Frontal cortex (tissue), 3 donors: ENCODE measurements at regions not wholly inside any gene's neighbourhood (a gene's known extent, or its start where the extent isn't known, plus 50 kb on each side); places are given as distances from the start of the nearest gene placed in this dataset.
"Not testable (repeated sequence)": the region's sequence is repeated elsewhere in the genome, so short reads cannot be mapped to it uniquely, and the experiment has no call there.

Experiments
- DNase-seq, 2 donors: peaks; one replicate each; pipeline ENCODE4 v3.0.0; 2012; ENCODE audit warnings: low spot score in 2 of 2
- FAIRE-seq: peaks from 2 replicates; lab custom pipeline; 2012; peaks lifted over from hg19 to GRCh38; lab: Jason Lieb, UNC
- donor health status: control.
- donor health status: control.
- donor health status: control.

DNA sequence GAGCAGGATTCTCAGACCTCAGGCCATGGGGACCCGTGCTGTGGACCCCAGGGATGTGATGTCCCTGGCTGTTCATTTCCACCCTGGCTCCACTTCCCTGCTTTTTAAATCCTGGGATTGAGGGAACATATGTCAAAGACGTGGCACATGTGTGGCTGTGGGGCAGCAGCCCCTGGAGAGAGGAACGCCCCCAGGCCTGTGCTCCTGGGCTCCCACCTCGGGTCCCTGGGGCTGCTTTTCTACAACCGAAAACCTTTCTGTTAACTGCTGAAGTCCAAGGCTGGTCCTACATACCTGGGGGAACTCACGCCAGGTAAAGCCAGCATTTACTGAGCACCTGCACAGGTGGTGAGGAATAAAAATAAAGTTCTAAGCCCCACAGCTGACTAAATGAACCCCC lies 102.3 kb upstream of the FRMD1 start:
- FAIRE-seq (no peak), DNase-seq (no peak)

DNA sequence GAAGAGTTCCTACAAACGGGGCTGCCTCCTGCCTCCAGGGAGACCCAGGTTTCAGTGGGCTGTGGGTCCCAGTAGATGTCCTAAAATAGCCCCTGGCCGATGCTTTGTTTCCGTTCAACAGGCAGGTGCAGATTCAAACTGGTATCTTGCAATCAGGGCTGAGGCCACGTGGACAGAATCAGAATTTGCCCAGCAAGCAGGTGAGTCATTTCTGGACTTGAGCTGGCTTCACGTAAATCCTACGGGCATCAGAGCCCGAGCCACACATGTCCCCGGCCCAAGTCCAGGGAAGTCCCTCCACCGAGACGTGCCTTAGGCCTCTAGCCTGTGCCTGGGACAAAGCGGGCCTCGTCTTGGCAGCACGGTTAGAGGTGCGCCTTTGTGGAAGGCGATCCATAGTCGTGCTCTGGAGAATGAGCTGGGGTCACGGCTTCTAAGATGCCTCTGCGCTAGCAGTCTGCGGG lies 101.6 kb upstream of the FRMD1 start:
- FAIRE-seq = no peak
- no peak for DNase-seq

DNA sequence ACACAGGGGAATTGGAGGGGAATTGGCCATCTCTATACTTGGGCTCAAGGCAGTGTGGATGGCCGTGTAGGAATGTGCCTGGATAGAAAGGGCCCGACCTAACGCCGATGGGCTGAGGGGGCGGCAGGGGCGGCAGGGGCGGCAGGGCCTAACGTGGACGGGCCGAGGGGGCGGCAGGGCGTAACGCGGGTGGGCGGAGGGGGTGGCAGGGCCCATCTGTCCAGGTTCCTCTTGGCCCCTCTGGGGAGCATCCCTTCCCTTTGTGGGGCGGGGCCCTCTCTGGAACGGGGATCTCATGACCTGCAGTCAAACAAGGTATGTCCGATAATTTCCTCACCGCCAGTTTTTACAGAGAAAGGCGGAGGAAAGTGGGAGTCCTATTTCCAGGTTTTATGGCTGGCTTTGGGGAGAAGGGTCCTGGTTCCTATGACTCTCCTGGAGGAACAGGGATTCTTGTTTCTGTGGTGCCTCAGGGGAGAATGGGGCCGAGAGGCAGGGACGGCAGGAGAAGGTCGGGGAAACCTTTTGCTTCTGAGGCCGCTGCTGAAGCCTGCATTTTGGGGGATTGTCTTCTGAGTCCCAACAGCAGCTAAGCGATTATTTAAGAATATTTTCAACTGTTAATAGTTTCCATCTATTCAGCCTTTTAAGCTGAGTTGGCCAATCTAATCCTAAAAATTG lies 100.8 kb upstream of the FRMD1 start:
- no peak for DNase-seq
- no peak for FAIRE-seq

DNA sequence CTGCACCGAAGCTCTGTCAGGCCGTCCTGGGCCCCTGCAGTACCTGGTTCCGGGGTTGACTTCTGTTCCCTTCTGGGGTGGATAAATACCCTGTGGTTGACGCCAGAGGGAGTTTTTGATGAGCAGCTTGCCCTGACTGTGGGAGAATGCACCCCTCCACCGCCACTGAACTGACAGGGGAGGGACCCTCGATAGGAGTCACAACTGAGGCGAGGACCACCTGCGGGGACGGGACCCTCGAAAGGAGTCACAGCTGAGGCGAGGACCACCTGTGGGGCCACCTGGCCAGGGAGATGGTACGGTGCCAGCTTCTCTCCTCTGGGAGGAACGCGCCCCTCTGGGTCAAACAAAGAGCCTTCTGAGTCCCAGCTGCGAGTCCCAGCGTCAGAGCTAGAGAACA lies 100.1 kb upstream of the FRMD1 start:
- FAIRE-seq (no peak), DNase-seq (no peak)

DNA sequence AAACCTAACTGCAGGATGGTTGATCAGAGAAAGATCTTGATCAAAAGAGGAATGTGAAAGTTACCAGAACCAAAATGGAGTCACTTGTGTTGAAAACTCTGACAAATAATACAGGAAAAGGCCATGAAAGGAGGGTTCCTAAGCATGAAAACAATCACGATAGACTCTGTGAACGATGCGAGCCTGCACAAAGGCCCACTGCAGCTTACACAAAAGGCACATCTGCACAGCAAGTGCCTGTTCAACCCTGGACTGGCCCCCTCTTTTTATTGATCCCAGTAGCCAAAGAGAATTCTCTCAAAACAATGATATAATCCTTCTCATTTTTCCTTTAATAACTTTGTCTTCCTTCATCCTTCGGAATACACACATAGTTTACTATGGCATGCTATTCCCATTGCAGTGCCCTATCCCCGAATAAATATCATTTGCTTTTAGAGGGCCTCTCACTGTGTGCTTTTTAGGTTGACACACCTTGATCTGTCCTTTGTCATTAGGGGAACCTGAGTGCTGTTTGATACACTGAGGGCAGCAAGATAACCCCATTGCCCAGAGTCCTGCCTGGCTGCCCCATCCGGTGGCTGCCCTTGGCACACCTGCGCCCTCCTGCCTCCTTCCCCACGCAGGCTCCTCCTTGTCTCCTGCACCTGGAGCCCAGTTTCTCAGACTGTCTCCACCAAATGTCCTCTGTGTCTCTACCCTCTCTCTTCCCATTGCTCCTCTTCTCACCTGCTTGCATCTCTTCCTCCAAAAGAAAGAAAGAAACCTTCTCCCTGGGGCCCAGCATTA lies 98.3 kb upstream of the FRMD1 start:
- FAIRE-seq (no peak), DNase-seq (no peak)

DNA sequence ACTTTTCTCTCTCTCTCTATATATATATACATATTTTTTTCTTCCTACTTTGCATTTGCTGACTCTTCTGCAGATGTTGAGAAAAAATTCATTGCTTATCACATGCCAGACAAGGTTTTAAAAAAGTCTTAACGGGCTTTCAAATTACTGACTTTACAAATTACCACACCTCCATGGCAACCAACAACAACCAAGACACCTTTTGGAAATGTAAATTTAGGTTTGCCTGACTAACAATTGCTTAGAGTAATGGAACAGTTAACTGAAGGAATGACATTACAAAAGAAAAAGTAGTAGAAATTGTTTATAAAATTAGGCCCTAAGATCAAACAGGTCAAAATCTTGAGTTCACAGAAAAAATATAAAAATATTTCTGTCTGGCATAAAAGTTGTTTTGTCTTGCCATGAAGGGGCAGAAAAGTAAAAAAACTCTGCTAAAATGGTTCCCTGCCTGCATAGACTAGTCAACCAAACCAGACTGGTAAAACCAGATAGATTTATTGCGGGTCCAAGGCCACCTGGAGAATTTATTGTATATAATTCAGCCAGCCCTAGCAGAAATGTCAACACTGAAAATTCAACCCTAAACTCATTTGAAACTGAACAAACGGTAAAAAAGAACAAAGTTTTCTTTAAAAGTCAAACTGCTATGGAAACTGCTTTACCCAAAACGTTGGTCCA lies 92.8 kb upstream of the FRMD1 start:
- DNase-seq (no peak), FAIRE-seq (no peak)

DNA sequence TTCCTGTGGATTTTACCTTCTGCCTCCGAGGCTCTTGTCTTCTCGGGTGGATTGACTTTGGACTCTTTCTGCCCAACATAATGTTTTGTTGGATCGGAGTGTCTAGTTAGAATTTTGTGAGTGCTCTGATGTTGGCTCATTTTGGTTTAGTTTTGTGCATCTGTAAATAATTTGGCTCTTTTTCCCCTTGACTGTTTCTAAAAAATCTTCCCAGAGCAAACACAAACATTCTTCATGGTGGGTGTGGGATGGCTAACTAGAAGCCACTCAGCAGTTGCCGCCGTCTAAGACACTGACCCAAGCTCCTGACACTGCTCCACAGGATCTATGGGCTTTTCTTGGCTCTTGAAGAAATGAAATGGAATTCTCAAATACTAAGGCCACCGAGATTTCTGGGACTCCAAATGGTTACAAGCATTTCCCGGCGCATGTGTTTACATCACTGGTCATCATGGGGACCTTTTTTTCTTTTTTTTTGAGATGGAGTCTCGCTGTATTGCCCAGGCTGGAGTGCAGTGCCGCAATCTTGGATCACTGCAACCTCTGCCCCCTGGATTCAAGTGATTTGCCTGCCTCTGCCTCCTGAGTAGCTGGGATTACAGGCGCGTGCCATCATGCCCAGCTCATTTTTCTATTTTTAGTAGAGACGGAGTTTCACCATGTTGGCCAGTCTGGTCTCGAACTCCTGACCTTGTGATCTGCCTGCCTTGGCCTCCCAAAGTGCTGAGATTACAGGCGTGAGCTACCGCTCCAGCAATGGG lies 92.0 kb upstream of the FRMD1 start:
- DNase-seq = no peak
- no peak for FAIRE-seq

DNA sequence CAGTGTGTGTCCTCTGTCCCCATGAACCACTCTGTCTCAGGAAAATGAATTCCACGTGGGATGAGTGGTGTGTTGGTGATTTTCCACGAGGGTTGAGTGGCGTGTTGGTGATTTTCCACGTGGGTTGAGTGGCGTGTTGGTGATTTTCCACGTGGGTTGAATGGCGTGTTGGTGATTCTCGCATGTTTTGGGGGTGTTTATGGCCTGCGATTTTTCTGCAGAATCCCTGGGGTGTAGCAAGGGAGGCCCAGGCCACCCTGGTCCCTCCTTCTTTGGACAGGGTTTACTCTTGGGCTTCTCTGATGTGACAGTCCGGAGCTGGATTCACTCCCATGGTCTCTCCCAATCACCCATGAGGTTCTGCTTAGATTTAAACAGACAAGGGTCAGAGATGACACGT lies 90.6 kb upstream of the FRMD1 start:
- DNase-seq = no peak
- no peak for FAIRE-seq

DNA sequence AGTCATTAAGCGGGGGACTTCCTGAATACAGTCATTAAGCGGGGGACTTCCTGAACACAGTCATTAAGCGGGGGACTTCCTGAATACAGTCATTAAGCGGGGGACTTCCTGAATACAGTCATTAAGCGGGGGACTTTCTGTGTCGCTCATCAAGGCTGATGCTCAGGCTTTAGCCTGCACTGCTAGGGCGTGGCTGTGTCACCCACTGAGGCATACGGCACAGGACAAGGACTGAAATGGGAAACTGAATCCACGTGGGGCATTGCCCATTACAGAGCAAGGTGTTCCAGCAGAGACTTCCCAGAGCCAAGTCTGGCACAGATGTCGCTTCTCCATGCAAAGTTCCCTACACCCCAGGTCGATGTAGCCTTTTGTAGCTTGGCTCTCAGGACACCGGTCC lies 89.9 kb upstream of the FRMD1 start:
- FAIRE-seq, DNase-seq: not testable (repeated sequence)

DNA sequence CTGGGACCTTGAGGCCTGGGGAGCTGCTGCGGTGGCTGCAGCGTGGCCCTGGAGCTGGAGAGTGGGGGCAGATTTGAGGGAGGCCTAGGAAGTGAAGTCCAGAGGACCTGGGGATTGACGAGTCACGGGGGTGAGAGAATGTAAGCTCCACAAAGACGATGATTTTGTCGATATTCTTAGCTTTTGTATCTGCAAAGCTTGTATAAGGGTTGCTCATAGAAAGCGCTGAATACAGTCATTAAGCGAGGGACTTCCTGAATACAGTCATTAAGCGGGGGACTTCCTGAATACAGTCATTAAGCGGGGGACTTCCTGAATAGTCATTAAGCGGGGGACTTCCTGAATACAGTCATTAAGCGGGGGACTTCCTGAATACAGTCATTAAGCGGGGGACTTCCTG lies 89.3 kb upstream of the FRMD1 start:
- not testable (repeated sequence) for FAIRE-seq, DNase-seq

DNA sequence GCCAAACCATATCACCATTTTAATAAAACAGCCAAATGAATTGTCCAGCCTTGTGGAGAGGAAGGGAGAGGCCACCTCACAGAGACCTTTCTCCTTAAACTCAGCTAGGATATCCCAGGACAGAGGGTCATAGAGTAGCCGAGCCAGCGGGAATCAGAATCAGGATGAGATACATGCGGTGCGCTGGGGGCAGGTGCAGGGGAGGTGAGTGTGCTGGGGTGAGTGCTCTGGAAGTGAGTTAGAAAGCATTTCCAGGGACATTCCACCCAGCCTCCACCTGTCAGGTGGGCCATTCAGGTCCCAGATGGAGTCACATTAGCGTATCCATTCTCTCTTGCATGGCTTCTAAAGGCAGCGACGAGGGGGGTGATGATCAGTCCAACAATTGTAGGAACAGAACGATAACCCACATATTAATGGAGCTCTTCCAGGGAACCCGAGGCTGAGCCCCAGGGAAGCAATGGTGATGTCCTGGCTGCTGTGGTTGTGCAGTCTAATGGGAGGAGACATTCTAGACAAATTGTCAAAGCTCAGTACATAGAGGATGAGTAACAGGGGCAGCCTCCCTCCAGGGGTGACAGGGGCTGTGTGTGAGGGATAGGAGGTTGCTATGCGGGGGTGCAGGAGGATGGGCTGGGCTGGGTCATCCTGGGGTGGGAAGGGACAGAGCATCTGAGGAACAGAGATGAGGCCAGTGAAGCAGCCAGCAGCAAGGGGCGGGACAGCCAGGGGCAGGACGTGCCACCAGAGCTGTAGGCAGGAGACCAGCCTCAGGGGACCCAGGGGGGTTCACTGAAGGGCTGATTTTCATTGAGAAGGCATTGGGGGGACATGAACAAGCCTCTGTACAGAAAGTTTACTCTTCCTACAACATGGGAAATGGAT lies 88.7 kb upstream of the FRMD1 start:
- DNase-seq (no peak), FAIRE-seq (no peak)

DNA sequence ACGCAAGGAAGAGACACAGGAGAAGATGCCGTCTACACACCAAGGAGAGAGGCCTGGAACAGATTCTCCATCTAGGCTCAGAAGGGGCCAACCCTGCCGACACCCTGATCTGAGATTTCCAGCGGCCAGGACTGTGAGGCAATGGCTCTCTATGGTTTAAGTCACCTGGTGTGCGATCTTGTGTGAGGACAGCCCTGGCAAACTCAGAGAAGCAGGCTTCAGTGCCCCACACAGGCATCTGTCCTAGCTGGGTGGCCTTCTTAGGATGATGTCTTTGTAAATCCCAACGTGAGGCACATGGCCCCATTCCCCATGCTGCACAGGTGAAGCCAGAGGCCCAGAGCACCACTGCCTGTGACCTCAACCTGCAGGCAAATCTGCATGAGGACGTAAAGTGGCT lies 87.6 kb upstream of the FRMD1 start:
- no peak for FAIRE-seq
- no peak for DNase-seq

DNA sequence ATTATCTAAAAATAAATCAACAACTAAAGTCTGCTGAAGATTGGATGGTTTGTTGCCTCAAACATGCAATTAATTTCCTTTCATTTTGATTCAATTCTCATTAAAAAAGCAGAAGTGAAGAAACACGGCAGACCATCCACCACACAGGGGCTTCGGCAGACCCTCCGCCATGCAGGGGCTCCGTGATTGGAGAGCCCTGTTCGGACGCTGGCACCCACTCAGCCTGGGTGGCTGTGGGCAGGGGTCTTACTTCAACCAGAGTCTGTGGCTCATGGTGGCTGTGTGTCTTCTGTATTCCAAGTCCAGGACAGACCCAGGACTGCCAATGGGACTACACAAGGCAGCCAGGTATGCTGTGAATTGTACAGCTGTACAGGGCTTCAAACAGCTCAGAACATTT lies 86.9 kb upstream of the FRMD1 start:
- no peak for DNase-seq
- no peak for FAIRE-seq

DNA sequence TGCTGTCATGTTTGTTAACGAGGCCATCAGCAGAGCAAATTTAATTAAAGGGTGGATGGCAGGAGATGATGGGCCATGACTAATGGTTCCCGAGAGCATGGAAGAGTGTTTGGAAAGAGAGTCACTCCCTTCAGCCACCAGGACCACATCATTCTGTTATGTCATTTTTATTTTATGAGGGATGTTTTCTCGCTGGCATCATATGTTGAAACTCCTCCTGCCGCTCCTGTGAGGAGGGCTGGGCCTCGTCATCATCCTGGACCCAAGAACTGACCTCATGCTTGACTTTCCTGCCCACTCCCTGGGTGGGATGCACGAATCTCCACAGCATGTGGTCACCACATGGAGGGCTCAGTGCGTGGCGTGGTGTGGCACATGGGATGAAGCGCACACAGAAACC lies 86.4 kb upstream of the FRMD1 start:
- no peak for DNase-seq
- FAIRE-seq = no peak

DNA sequence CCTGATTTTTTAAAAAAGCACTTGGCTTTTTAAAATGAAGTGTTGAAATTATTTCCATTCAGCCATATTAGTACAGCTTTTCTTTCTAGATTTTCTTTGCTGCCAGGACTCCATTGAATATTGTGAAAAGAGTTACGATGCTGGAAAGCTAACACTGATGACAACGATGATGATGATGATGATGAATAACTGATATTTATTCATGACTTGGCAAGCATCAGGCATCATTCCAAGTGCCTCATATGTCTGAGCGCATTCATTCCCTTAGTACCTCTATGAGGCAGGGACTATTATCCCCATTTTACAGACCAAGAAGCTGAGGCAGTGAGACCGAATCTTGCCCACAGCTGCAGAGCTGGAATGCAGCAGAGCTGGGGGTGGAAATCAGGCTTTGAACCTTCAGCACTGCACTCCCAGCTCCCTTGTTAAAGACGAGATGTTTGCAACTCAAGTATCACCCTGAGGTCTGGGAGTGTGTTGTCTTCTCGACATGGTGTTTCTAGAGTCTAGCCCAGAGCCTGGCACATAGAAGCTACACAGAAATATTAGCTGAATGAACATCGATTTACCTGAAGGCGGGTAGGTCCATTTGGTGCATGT lies 85.5 kb upstream of the FRMD1 start:
- no peak for FAIRE-seq
- DNase-seq = no peak

DNA sequence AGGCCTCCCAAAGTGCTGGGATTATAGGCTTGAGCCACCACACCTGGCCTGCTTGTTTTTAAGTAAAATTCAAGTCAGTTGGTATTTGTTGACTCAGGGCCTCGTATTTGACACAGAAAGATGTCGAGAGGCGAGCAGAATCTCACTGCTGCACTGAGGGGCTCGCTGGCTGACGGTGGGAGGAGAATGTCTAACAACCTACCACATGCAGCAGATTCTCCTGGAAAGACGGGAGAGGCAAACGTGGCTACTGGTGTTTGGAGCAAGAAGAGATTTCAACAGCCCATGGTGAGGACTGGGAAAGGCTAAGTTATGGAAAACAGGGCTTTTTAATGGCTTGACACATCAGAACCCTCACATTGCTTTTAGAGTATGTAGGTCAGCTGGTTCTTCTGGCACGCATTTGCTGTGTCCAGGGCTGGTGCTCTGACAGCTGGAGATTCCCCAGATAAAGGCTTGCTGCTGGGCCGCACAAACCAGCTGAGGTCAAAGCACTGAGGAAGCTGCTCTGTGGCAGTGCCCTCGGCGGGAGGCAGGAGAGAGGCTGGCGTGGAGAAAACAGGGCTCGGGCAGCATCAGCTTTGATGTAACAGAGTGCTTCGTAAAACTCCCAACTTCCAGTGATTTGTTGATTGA lies 84.2 kb upstream of the FRMD1 start:
- DNase-seq = peak in 1 of 2 donors; percentile 48

DNA sequence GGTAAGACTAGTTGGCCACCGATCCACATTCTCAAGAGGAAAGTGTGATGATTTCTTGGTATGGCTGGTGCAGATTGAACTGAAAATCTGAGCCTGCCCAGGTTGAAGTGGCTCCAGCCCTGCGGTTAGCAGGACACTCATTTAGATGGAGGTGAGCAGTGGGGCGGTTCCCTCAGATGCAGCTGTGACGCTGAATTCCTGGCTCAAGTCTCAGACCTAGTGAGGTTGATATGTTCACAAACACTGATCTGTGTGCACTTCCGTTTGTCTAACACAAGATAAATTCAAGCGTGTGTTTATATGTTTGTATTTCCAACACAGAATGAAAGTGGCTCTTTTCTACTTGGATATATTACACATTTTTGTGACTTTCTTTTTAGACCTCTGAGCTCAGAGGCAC lies 83.4 kb upstream of the FRMD1 start:
- DNase-seq (no peak), FAIRE-seq (no peak)

More for the DNA sequence above, 84.2 kb upstream of the FRMD1 start:
- FAIRE-seq = no peak

DNA sequence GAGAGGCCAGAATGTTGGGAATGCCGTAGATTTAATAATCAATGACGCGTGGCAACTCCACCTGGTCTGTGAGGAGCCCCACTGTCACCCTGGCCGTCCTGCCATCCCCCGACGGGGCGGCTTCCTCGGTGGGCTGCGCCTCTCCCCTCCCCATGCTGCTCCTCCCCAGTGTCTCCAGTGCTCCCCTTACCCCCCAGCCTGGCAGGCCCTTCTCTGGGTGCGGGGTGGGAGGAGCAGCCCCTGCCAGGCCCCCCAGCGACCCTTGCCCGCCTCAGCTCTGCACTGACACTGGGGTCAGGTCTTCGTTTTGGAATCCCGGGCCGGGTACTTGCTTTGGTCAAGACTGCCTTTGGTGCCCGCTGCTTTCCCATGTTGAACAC lies 82.3 kb upstream of the FRMD1 start:
- no peak for FAIRE-seq

More for the DNA sequence above, 82.3 kb upstream of the FRMD1 start:
- no peak for DNase-seq
